Stromal cell of bone marrow (primary cell): ENCODE measurements at regions not wholly inside any gene's neighbourhood (a gene's known extent, or its start where the extent isn't known, plus 50 kb on each side); places are given as distances from the start of the nearest gene placed in this dataset.
"Not testable (repeated sequence)": the region's sequence is repeated elsewhere in the genome, so short reads cannot be mapped to it uniquely, and the experiment has no call there.

ENCODE experiments used
- DNase-seq: peaks from one replicate; pipeline ENCODE4 v3.0.0-alpha.2; 2012; ENCODE audit warnings: low read depth

DNA sequence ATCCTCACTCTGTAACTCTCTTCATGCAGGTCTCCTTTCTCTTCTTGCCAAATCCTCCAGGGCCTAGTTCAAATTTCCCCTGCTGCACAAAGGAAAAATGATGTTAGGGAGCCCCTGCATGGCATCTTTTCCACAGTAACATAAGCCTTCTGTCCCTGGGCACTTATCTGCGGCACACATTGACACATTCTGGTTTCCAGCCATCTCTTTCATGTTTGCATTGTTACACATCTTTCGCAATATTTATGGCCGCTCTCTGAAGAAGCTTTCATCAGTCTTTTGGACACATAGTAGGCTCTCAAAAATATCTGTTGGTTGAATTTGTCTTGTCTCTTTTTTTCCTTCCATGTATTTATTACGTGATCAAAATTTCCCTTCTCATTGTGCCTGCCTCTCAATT is 1806.1 kb upstream of the PIK3C3 start:
- DNase-seq: no peak

DNA sequence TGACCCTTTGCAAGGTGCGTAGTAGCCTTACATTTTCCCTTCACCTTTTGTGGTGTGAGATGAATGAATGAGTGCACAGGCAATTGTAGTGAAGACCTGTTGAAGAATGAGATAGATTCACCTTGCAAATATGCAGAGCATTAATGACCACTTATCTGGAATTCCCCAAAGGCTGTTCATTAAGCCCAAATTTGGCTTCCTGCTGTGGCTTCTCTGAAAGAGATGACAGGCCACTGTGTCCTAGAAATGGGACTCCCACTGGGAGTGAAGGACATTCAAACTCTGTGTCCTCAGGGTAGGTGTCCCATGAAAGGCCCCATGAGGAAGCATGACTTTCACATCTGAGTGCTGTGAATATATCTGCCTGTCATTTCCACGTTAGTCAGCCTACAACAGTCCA is 1821.8 kb upstream of the PIK3C3 start:
- DNase-seq: no peak

- not testable (repeated sequence) for DNase-seq
Measured at GRCh38 chr18:40132438-40132837, 1822.6 kb upstream of the PIK3C3 start.

DNA sequence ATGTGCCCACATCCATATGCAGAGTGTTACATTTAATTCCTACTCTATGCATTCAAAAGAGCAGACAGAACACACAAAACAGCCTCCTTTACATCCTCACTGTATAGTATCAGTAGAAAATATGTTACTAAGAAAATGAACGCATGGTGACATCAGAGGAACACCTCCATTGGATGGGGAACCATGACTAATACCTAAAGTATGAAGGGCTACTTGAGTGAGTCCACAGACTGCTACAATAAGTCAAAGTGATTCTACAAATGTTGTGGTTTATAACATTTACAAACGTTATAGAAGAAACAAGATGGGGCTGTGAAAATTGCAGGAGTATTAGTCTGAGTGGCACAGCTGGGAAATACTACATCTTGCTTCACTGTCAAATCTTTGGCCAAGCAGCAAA is 1830.9 kb upstream of the PIK3C3 start:
- DNase-seq: no peak

DNA sequence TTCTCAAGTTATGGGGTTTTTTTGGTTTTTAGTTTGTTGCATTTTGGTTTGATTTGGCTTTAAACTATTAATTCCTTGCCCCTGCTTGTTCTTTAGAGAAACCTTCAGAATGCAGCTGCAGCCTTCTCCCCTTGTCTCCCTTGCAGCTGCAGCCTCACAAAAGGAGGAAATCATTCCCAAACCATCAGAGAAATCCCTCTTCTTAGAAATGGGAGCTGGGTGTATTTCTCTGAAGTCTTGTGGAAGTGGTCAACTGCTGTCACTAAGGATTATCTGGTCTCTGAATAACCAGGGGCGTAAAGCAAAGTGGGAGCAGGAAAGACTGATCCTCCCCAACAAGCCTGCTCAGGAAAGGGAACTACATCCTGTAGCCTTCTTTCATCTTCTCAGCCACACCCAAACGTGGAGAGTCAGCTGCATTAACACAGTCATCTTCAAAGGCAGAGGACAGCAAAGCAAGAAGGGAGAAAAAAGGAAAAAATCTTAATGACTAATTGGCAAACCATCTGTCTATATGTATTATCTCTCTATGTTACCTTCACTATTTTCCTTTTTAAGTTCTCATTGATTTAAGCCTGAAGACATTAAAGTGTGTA is 1834.1 kb upstream of the PIK3C3 start:
- DNase-seq: no peak

- no peak for DNase-seq
Measured at GRCh38 chr18:40120356-40120755, 1834.7 kb upstream of the PIK3C3 start.

GRCh38 chr18:40119581-40119980 is 1835.5 kb upstream of the PIK3C3 start:
- not testable (repeated sequence) for DNase-seq

DNA sequence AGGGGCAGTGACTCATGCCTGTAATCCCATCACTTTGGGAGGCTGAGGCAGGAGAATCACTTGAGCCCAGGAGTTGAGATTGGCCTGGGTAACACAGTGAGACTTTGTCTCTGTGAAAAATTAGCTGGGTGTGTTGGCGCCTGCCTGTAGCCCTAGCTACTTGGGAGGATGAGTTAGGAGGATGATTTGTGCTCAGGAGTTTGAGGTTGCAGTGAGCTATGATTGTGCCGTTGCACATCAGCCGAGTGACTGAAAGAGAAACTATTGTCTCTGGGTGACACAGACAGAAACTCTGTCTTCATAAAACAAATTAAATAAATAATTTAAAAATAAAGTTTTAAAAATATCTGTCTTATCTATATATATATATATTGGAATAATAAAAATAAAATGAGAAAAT is 1844.6 kb upstream of the PIK3C3 start:
- no peak for DNase-seq

GRCh38 chr18:40109252-40110049 is 1845.6 kb upstream of the PIK3C3 start:
- DNase-seq: no peak

GRCh38 chr18:40108596-40108995 is 1846.4 kb upstream of the PIK3C3 start:
- no peak for DNase-seq

- no peak for DNase-seq
Measured at GRCh38 chr18:40102903-40103302, 1852.1 kb upstream of the PIK3C3 start.

- no peak for DNase-seq
Measured at GRCh38 chr18:40099641-40100040, 1855.4 kb upstream of the PIK3C3 start.

DNA sequence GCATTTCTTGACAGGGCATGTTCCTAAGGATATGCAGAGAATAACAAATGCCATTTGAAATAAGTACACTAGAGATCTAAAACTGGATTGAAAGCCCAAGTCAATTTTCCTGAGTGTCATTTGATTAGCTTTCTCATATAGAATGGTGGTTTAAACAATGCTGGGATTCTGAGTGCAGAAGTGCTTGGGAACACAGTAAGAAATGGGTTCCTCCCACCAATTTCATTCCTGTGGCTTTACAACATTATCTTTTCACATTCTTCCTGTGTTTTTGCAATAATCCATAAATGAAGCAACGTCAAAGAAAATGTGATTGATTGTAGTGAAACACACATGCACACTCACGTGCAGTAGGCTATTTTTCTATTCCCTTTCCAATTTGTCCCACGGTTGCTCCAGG is 1858.4 kb upstream of the PIK3C3 start:
- no peak for DNase-seq

GRCh38 chr18:40094441-40094840 is 1860.6 kb upstream of the PIK3C3 start:
- DNase-seq: no peak

GRCh38 chr18:40088130-40088529 is 1866.9 kb upstream of the PIK3C3 start:
- no peak for DNase-seq

DNA sequence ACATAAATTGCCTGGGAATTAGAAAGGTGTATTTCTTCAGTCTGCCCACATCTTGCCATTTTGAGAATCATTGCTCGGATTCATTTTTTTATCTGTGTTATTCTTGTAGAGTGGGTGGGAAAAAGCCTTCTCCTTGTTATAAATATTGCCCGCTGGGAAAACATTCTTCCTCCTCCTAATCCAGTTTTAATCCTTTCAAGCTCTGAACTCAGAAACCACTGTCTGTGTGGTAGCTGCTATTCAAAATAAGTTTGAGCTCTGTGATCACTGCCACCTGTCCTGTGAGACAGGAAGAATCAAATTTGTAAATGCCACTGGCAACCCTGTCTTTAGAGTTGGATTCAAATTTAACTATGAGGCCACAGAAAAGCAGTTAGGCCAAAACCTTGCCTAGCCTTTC is 1875.2 kb upstream of the PIK3C3 start:
- DNase-seq: no peak

- no peak for DNase-seq
Measured at GRCh38 chr18:40075616-40076015, 1879.4 kb upstream of the PIK3C3 start.

DNA sequence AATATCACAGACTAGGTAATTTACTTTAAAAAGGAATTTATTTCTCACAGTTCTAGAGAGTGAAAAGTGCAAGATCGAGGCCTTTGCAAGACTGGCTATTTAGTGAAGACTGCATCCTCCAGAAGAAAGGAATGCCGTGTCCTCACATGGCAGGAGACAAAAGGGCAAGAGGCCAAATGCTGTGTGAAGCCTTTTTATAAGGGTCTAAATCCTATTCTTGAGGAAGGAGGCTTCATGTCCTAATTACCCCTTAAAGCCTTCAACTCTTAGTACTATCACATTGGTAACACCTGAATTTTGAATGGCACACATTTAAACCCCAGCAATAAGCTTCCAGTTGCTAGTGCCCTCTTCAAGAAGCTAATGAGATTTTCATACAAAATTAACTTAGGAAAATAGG is 1882.3 kb upstream of the PIK3C3 start:
- no peak for DNase-seq

DNA sequence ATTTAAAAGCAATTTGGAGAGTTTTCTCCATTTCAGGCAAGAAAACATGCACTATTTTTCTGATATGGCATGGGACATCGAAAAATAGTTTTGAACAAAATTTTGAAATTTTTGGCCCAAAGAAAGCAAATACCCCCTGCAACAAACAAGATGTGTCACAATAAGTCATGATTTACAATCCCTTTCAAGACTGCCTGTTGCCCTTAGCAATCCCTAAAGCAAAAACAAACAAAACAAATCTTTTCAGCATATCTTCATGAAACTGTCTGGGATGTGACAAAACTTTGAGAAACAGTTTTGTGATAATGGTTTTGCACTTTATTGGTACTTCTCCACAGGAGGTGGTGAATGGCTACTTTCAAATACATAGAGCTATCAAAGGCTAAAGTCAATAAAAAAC is 1888.7 kb upstream of the PIK3C3 start:
- no peak for DNase-seq

DNA sequence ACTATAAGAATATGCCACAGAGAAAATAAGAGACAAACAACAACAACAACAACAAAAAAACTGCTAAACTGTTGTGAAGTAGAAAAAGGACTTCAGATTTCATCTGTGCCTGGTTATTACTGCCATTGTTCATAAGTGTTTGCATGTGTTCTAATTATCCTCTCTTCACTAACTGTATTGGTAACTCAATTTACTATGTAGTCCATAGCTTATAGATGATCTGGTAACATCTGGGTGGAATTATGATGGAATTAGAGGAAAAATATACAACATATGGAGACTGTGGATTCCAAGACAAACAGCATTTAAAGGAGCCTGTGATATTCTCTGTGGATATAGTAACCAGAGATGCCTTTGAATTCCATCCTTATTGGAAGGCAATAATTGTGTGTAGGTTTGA is 1891.5 kb upstream of the PIK3C3 start:
- DNase-seq: no peak

DNA sequence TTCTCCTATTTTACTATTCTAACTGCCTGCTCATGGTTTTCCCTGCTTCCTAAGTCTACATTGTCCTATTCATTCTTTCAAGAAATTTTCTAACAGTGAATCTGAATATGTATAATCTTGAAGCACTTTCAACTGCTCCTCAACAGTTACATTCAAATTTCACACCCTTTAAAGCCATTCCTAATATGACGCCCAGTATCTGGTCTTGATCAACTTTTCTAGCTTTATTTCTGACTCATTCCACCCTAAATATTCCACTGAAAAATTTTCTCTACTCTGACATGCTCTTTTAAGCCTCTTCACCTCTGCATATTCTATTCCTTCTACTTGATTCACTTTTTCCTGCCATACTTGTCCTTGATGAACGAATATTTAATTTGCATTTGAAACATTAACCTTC is 1893.9 kb upstream of the PIK3C3 start:
- no peak for DNase-seq

- DNase-seq: no peak
Measured at GRCh38 chr18:40060562-40060961, 1894.5 kb upstream of the PIK3C3 start.

- no peak for DNase-seq
Measured at GRCh38 chr18:40058811-40059570, 1896.0 kb upstream of the PIK3C3 start.
